Fibroblast of lung (primary cell): ENCODE measurements at regions not wholly inside any gene's neighbourhood (a gene's known extent, or its start where the extent isn't known, plus 50 kb on each side); places are given as distances from the start of the nearest gene placed in this dataset.

Experiments
- EZH2 ChIP-seq: IDR thresholded peaks from 2 replicates; pipeline ENCODE4 v1.5.1; 2012; ENCODE audit warnings: low read length, control low read depth, mild to moderate bottlenecking; ENCODE audit errors: missing control alignments
- TF ChIP-seq, protein P1 (sequence below), 2 donors: IDR thresholded peaks in 1 of 2; conservative IDR thresholded peaks in 1 of 2; 1 replicate in 1 of 2; 2 replicates in 1 of 2; pipeline ENCODE4 v1.5.1; 2011 to 2012; ENCODE audit warnings: low read length in 2 of 2, control low read depth in 1 of 2, inconsistent platforms in 1 of 2, low read depth in 1 of 2, mild to moderate bottlenecking in 1 of 2

GRCh38 chr3:74074700-74075099 lies 450.0 kb upstream of the PDZRN3 start:
- TF ChIP-seq, protein P1, sequence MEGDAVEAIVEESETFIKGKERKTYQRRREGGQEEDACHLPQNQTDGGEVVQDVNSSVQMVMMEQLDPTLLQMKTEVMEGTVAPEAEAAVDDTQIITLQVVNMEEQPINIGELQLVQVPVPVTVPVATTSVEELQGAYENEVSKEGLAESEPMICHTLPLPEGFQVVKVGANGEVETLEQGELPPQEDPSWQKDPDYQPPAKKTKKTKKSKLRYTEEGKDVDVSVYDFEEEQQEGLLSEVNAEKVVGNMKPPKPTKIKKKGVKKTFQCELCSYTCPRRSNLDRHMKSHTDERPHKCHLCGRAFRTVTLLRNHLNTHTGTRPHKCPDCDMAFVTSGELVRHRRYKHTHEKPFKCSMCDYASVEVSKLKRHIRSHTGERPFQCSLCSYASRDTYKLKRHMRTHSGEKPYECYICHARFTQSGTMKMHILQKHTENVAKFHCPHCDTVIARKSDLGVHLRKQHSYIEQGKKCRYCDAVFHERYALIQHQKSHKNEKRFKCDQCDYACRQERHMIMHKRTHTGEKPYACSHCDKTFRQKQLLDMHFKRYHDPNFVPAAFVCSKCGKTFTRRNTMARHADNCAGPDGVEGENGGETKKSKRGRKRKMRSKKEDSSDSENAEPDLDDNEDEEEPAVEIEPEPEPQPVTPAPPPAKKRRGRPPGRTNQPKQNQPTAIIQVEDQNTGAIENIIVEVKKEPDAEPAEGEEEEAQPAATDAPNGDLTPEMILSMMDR (conservative IDR thresholded peaks at IDR 0.05 in 1 of 2, IDR thresholded peaks at IDR 0.05 in 1 of 2; ENCODE audit: low read depth in 1 of 2, low read length in 2 of 2): no peak
- no peak for TF ChIP-seq EZH2
